ENCODE measurements at regions not wholly inside any gene's neighbourhood (a gene's known extent, or its start where the extent isn't known, plus 50 kb on each side); places are given as distances from the start of the nearest gene placed in this dataset.
A peak's percentile ranks its signal among the peaks of the same experiment; 100 is the strongest.

DNA sequence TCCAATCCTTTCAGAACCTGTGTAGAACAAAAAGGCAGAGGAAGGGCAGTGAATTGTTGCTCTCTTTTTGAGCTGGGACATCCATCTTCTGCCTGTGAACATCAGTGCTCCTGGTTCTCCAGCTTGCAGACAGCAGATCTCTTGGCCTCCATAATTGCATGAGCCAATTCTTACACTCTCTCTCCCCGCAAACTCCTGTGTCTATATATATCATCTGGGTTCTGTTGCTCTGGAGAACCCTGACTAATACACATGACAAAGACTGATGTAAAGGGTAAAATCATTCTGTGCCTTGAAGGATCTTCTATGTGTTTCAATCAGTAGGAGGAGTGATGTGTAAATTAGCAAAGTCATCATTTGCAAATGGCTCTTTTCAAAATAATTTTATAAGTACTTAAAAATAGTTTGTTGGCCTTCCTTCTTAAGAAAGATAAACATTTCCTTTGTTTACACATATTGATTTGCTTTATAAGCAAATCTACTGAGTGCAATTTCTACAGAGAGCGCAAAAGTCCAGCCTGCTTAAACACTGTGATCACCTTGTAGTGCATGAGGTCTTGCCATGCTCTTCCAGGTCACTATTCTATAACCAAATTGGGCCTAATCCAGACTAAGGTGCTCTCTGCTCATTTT lies 154.9 kb upstream of the ANKRD28 start:
- H3K27ac ChIP-seq (ENCODE audit: control insufficient read depth, insufficient read depth, low read length) = no peak overlapping the region
- H3K79me2 ChIP-seq (ENCODE audit: control insufficient read depth, insufficient read depth, low read length) = no peaks in the 10 kb centered on the region
- H3K36me3 ChIP-seq (ENCODE audit: control insufficient read depth in 2 of 2, extremely low read depth in 1 of 2, insufficient read depth in 2 of 2, low read length in 2 of 2) = no peaks in the 10 kb centered on the region
- no peak overlapping the region for H3K9ac ChIP-seq (ENCODE audit: control insufficient read depth, extremely low read depth, insufficient read depth, low read length)
- FAIRE-seq (no peak), DNase-seq (ENCODE audit: low read depth, low spot score) (no peak)
- dilution Hi-C loops (cut with MboI; ENCODE audit: extremely low pct_ligation_motif_present, low sequenced_read_pairs) = no loop called here
- no peaks in the 10 kb centered on the region for H3K9me3 ChIP-seq (ENCODE audit: control insufficient read depth, low read depth, low read length)
- no peak overlapping the region for H3K4me2 ChIP-seq (ENCODE audit: control insufficient read depth, extremely low read depth, insufficient read depth, low read depth, low read length)
- no peaks in the 10 kb centered on the region for H4K20me1 ChIP-seq (ENCODE audit: control insufficient read depth, extremely low read depth, insufficient read depth, low read length)
- H3K4me3 ChIP-seq (ENCODE audit: control insufficient read depth in 2 of 3, extremely low read depth in 1 of 3, insufficient read depth in 2 of 3, low read depth in 1 of 3, low read length in 3 of 3) = no peak overlapping the region
- no peaks in the 10 kb centered on the region for H3K27me3 ChIP-seq (ENCODE audit: control insufficient read depth, extremely low read depth, insufficient read depth, low read length)
- H3K4me1 ChIP-seq (ENCODE audit: control insufficient read depth, extremely low read depth, insufficient read depth, low read length) = no peaks in the 10 kb centered on the region
- no peak for TF ChIP-seq EZH2 (IDR thresholded peaks at IDR 0.05; ENCODE audit: low read length)
- TF ChIP-seq, protein P1, sequence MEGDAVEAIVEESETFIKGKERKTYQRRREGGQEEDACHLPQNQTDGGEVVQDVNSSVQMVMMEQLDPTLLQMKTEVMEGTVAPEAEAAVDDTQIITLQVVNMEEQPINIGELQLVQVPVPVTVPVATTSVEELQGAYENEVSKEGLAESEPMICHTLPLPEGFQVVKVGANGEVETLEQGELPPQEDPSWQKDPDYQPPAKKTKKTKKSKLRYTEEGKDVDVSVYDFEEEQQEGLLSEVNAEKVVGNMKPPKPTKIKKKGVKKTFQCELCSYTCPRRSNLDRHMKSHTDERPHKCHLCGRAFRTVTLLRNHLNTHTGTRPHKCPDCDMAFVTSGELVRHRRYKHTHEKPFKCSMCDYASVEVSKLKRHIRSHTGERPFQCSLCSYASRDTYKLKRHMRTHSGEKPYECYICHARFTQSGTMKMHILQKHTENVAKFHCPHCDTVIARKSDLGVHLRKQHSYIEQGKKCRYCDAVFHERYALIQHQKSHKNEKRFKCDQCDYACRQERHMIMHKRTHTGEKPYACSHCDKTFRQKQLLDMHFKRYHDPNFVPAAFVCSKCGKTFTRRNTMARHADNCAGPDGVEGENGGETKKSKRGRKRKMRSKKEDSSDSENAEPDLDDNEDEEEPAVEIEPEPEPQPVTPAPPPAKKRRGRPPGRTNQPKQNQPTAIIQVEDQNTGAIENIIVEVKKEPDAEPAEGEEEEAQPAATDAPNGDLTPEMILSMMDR (optimal IDR thresholded peaks at IDR 0.05 in 1 of 3, IDR thresholded peaks at IDR 0.05 in 1 of 3, conservative IDR thresholded peaks at IDR 0.05 in 1 of 3; ENCODE audit: extremely low read depth in 1 of 3, insufficient read depth in 2 of 3, low read length in 3 of 3) = no peak
- H3K9me1 ChIP-seq (ENCODE audit: control insufficient read depth, extremely low read depth, insufficient read depth, low read length) = no peaks in the 10 kb centered on the region
- H2AFZ ChIP-seq (ENCODE audit: control insufficient read depth, low read length) = no peak overlapping the region

DNA sequence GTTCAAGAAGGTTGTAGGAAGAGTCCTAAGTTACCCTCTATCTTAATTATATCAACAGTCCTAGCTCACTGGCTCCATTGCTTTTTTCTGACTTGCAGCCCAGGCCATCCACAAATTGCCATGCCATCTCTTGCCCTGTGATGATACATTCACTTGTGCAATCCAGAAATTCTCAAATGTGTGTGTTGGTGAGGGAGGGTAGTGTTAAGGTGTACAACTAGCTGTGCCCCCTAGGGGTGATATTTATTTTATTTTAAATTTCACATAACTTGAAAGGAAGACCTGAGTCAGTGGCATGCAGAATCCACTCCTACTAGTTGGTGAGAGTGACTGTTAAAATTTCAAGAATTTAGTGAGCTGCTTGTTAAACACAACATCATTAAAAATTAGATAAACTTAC lies 156.1 kb upstream of the ANKRD28 start:
- H4K20me1 ChIP-seq (ENCODE audit: control insufficient read depth, extremely low read depth, insufficient read depth, low read length) = no peaks in the 10 kb centered on the region
- FAIRE-seq (no peak), DNase-seq (ENCODE audit: low read depth, low spot score) (peak; percentile 9)
- H3K27me3 ChIP-seq (ENCODE audit: control insufficient read depth, extremely low read depth, insufficient read depth, low read length) = no peaks in the 10 kb centered on the region
- H3K9me3 ChIP-seq (ENCODE audit: control insufficient read depth, low read depth, low read length) = no peaks in the 10 kb centered on the region
- H3K4me2 ChIP-seq (ENCODE audit: control insufficient read depth, extremely low read depth, insufficient read depth, low read depth, low read length) = no peak overlapping the region
- dilution Hi-C loops (cut with MboI; ENCODE audit: extremely low pct_ligation_motif_present, low sequenced_read_pairs) = no loop called here
- TF ChIP-seq, protein P1 (optimal IDR thresholded peaks at IDR 0.05 in 1 of 3, IDR thresholded peaks at IDR 0.05 in 1 of 3, conservative IDR thresholded peaks at IDR 0.05 in 1 of 3; ENCODE audit: extremely low read depth in 1 of 3, insufficient read depth in 2 of 3, low read length in 3 of 3) = peak in 1 of 3 experiments; percentile 19
- no peak for TF ChIP-seq EZH2 (IDR thresholded peaks at IDR 0.05; ENCODE audit: low read length)
- H3K79me2 ChIP-seq (ENCODE audit: control insufficient read depth, insufficient read depth, low read length) = no peaks in the 10 kb centered on the region
- no peaks in the 10 kb centered on the region for H3K4me1 ChIP-seq (ENCODE audit: control insufficient read depth, extremely low read depth, insufficient read depth, low read length)
- H2AFZ ChIP-seq (ENCODE audit: control insufficient read depth, low read length) = no peak overlapping the region
- H3K36me3 ChIP-seq (ENCODE audit: control insufficient read depth in 2 of 2, extremely low read depth in 1 of 2, insufficient read depth in 2 of 2, low read length in 2 of 2) = no peaks in the 10 kb centered on the region
- H3K4me3 ChIP-seq (ENCODE audit: control insufficient read depth in 2 of 3, extremely low read depth in 1 of 3, insufficient read depth in 2 of 3, low read depth in 1 of 3, low read length in 3 of 3) = no peak overlapping the region
- no peaks in the 10 kb centered on the region for H3K9me1 ChIP-seq (ENCODE audit: control insufficient read depth, extremely low read depth, insufficient read depth, low read length)
- H3K27ac ChIP-seq (ENCODE audit: control insufficient read depth, insufficient read depth, low read length) = no peak overlapping the region
- H3K9ac ChIP-seq (ENCODE audit: control insufficient read depth, extremely low read depth, insufficient read depth, low read length) = no peak overlapping the region

All from keratinocyte (primary cell).